GM19324 (cell line): ENCODE measurements at regions not wholly inside any gene's neighbourhood (a gene's known extent, or its start where the extent isn't known, plus 50 kb on each side); places are given as distances from the start of the nearest gene placed in this dataset.

ENCODE experiments used
- ATAC-seq: cut with Tn5 transposase; IDR thresholded peaks from one replicate; pipeline ENCODE4 v1.9.1; 2021; ENCODE audit warnings: mild to moderate bottlenecking, moderate library complexity; ENCODE audit not compliant: unreplicated experiment, low FRiP score

DNA sequence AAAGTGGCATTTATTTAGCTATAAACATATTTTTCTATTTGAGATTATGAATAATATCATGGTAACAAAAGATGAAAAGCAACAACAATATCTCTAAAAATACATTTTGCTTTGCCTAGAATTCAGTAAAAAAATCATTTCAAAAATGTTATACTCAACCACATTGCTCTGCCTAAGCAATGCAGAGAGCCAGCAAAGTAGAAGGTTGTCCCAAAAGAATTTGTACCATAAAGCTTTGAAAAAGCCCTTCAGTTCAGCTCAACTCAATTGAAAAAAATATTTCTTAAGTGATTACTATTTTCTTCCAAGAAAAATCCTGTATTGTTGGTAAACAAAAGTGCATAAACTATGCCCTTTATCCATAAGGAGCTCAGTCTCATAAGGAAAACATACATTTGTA lies 301.2 kb upstream of the ARSJ start:
- ATAC-seq: no peak

DNA sequence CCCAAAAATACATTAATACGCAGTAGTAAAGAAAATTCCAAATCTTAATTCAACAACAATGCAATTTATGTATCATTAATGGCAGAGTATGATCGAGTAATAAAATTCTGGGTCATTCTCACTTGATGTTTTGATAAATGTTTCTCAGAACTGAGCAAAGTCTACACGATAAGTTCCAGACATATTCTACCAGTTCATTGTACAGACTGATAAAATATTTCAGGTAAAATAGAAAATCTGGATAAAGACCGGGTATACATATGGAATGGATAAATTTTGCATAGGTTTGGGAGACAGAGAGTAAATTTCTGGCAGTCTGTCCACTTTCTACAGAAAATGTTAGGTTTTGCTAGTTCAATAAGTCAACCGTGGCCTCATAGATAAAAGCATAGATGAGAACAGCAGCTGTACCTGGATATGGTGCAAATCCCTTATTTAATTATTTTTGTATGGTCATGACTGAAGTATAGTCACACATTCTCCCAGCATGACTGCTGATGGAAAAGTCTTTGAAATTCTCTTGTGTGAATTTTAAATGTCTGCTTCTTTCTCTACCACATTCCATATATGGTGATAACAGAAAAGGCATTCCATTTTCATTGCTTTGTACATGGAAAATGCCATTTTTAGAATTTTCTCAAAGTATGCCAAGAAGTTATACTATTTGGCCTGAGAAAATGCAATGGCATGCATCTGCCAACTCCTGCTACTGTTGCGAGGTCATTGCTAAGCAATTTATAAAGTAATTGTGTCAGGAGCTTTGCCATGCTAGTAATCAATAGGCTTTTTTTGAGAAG lies 301.9 kb upstream of the ARSJ start:
- ATAC-seq: no peak

DNA sequence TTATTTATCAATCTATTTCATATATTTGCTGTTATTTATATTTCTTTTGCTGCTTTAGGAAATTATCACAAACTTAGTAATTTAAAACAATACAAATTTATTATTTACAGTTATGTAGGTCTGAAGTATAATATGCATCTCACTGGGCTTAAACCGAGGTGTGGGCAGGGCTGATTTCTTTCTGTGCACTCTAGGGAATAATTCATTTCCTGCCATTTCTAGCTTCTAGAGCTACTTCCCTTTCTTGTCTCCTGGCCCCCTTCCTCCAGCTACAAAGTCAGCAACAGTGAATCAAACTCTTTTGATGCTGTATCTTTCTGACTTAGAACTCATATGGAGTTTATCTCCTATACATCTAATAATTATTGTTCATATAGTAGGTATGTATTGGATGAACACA lies 303.5 kb upstream of the ARSJ start:
- peak; percentile 49 for ATAC-seq

DNA sequence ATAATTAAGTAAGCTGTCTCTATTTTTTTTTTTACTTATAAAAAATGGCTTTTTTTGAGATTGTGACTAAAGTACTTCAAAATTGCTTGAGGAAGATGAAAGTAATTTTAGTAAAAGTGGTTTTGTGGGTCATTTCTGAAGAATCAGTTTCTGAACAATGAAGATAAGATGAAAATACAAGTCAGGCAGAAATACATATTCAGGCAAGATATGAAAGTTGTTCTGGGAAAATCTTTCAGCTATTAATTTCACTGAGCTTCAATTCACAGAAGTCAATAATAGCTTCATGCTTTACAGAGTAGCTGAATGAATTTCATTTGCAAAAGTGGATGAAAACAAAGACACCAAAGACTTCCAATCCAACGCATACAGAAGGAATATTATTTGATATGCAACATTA lies 305.2 kb upstream of the ARSJ start:
- no peak for ATAC-seq

DNA sequence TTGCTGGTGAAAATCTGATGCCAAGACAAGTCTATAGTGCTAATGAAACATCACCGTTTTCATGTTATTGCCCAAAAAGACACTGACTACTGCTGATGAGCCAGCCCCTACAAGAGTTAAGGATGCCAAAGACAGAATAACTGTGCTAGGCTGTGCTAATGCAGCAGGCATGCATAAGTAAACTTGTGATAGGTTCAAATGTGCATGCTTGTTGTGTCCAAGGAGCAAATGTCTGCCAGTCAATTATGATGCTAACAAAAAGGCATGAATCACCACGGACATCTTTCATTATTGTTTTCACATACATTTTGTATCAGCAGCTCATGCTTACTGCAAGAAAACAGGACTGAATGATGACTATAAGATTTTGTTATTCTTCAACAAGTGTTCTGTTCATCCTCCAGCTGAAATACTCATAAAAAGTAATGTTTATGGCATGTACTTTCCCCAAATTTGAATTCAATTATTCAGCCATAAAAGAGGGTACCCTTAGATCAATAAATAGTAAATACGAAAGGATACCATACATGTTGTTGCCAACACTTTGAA lies 306.9 kb upstream of the ARSJ start:
- ATAC-seq: no peak

DNA sequence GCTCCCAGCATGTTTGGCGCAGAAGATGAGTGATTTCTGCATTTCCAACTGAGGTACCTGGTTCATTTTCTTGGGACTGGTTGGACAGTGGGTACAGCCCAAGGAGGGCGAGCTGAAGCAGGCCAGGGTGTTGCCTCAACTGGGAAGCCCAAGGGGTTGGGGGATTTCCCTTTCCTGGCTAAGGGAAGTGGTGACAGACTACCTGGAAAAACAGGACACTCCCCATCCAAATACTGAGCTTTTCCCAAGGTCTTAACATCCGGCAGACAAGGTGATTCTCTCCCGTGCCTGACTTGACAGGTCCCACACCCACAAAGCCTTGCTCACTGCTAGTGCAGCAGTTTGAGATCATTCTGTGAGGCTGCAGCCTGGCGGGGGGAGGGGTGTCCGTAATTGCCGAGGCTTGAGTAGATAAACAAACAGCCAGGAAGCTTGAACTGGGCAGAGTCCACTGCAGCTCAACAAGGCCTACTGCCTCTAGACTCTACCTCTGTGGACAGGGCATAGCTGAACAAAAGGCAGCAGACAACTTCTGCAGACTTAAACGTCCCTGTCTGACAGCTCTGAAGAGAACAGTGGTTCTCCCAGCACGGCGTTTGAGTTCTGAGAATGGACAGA lies 307.7 kb upstream of the ARSJ start:
- no peak for ATAC-seq

DNA sequence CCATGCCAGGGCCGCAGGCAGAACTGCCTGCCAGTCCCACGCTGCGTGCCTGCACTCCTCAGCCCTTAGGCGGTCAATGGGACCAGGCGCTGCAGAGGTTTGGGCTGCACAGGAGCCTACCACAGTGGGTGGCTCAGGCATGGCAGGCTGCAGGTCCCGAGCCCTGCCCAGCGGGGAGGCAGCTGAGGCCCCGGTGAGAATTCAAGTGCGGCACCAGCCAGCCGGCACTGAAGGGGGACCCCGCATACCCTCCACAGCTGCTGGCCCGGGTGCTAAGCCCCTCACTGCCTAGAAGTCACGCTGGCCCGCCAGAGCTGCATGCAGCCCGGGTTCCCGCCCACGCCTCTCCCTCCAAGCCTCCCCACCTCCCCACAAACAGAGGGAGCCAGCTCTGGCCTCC lies 302.5 kb upstream of the UGT8 start:
- no peak for ATAC-seq

DNA sequence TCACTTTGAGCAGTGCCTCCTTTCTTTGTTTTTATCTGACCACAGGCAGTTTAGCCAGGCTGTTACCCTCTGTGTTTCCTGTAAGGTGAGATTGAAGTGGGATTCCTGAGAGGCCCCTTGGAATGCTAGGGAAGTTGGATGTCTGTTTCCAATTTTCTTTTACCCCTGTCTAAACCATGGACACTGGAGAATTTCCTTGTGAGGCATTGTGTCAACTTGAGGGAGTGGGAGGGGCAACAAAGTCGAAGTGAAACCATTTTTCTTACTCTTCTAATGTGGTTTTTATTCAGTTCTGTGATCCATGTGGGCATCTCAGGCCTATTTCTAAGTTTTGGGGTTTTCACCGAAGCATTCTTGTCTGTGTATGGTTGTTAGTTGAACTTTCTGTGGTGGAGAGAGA lies 296.1 kb upstream of the UGT8 start:
- ATAC-seq: no peak

DNA sequence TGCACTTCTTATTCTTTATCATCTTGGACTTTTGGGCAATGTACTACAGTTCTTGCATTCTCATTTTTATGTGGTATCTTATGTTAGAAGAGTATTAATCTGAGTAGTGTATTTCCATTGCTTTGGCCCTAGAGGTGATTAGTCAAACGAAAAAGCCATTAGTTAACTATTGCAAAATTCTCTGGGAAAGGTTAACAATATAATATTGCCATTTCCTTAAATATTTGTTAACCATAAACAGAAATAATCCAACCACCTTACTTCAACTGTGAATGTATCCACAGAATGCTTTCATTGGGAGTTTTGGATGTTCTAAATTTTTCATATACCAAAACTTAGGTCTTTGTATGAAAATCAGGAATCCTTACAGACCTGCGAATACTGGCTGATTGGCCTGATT lies 294.6 kb upstream of the UGT8 start:
- ATAC-seq: no peak

DNA sequence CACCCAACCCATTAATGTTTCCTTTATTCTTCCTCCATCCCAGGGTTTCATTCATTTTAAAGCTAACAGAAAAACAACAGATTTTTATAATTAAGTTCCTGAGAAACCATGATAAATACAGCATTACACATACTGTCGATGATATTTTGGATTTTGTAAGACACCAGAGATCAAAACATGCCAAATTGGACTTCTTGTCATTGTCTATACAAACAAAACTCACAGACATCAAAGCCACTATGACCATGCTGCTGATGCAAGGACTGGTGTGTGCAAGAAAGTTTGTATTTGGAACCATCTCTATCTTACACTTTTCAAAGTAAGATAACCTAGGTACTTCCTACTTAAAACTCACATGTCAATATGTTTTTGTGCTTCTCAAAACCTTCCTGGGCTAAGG lies 294.0 kb upstream of the UGT8 start:
- ATAC-seq: no peak

DNA sequence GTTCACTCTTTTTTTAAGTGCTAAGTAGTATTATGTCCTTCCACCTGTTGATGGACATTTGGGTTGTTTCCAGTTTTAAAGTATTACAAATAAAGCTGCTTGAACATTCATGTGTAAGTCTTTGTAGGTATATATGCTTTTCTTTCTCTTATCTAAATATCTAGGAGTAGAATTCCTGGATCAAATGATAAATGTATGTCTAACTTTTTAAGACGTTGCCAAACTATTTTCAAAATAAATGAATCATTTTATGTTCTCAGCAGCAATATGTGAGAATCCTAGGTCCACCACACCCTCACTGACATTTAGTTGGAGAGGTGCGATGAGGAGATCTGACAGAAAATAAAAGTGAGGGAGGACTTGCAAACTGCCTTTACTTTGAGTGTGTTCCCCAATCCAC lies 291.7 kb upstream of the UGT8 start:
- ATAC-seq: no peak

DNA sequence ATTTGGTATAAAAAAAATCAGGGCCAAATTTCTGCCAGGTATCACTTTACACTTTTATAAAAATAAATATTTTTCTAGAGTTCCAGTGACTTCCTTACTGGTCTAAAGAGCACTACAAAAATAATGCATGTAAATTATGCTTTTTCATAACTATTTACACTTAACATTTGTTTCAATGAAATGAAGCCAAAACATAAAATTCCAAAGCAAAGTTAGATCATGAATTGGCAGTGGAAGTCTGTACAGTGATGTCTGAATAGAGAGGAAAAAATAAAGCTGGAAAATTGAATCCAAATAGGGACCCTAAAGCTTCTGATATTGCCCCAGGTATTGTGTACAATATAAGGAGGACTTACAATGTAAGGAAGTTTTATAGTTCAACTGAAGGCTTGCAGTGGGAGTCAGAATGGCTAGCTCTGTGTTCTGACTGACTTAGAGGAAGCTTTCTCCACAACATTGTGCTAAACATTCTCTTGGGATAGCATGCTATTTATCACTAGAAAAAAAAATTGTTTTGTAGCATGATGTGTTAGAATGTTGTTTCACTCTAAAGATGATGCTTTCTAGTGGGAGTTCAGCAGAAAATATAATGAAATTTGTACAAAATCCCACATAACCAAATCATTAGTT lies 288.2 kb upstream of the UGT8 start:
- ATAC-seq: no peak

DNA sequence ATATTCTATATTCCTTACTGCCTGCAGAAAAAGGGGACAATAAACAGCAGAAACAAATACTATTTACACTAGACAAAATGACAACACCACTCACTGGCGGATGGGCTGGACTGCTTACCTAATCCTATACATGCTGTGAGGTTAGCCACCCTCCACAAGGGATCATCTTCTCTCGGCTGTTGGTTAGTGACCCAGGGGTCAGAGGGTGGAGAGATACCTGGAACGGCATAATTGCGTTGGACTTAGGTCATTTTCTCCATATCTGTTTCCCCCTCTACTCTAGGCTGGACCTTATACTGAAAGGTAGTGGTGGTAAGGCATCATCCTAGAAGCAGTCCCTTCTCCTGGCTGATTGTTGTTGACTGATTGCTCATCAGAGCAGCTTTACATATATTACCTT lies 286.8 kb upstream of the UGT8 start:
- ATAC-seq: no peak

DNA sequence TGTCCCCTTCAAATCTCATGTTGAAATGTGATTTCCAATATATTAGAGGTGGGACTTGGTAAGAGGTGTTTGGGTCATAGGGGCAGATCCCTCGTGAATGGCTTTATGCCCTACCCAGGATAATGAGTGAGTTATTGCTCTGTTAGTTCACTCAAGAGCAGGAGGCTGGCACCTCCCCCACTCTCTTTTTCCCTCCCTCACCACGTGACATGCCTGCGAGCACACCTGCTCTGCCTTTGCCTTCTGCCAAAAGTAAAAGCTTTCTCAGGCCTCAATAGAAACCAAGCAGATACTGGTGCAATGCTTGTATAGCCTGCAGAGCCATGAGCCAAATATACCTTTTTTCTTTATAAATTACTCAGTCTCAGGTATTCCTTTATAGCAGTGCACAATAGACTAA lies 286.3 kb upstream of the UGT8 start:
- no peak for ATAC-seq

DNA sequence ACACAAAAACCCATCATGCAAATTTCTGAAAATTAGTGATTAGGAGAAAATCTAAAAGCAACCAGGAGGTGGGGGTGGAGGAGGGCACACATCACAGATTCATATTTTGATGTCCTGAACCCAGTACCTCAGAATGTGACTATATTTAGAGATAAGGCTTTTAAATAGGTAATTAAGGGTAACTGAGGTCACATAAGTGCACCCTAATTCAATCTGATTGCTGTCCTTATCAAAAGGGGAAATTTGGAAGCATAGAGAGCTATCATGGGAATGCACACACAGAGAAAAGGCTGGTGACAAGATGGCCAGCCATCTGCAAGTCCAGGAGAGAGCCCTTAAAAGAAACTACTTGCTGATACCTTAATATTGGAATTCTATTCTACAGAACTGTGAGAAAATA lies 281.8 kb upstream of the UGT8 start:
- no peak for ATAC-seq

DNA sequence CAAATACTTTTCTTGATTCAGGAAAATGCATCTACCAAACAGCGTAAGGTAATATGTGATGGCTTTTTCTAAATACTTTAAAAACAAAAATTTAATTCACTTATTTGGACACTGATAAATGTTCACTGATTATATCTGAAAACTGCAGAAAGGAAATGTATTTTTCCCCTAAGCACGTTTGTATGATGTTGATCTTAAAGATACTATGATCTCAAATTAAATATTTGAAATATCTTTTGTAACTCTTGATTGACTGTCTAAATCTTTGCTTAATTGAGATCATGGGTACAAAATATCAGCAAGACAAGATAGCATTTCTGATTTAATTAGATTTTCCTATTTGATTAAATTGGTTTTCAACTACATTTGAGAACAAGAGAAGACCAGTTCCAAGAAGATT lies 281.0 kb upstream of the UGT8 start:
- no peak for ATAC-seq

DNA sequence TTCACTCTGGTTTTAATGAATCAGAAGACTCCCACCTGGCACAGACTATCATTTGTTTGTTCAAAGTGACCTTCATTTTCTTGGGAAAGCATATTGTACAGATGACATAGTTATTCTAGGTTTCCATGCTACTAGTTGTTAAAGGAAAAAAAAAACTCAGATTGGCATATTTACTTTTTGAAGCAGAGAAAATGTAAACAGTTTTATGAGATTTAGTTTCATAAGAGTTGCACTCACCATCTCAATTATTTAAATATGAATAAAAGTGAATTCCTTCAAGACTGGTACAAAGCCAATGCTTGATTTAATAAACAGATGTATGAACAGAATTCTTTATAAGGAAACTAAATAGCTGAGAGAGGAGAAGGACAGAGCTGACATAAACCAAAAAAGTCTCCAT lies 280.3 kb upstream of the UGT8 start:
- no peak for ATAC-seq

DNA sequence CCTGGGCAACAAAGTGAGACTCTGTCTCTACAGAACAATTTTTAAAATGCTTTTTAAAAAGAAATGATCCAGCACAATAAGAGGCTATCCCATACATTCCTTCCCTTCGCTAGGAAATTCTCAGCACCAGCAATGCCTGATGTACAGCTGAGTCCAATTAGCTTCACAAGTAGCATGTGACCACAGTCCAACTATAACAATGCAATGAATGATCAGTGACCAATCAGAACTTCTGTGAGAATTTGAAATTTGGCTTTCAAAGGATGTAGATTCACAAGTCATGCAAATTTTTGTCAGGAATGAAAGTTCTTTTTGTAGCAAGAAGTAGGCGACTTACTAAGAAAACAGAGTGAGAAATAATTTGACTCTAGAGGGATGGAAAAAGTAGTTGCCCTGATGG lies 278.5 kb upstream of the UGT8 start:
- ATAC-seq: no peak

DNA sequence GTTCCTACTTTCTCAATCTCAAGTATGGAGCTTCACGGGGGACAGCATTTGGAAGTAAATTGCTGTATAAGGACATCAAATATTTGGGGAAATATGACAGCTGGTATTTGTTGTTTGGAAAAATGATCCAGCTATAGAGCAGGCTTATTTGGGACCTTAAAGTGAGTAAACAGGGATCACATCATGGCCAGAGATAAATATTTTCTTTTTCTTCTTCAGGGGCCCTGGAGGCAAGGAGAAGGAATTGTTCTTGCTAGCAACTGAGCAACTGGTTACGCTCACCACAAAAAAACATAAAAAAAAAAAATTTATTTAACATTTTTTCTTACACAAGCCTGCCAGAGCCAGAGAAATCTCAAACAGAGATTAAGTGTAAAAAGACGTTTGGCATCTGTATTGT lies 277.2 kb upstream of the UGT8 start:
- no peak for ATAC-seq

DNA sequence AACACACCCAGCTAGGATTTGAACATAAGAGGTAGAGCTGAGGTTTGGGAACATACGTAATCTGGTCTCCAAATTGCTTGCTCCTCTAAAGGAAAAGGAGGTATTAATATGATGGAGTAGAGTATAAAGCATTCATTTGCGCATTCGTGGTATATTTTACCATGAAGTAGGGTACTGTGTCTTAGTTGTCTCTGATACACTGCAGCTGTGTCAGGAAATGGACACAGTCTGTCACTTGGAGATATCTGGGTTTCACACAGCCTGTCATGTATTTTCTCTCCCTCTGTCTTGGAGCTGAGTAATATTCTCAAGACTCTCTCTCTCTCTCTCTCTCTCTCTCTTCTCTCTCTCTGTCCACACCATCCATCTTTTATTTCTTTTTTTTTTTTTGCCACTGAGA lies 274.8 kb upstream of the UGT8 start:
- no peak for ATAC-seq

DNA sequence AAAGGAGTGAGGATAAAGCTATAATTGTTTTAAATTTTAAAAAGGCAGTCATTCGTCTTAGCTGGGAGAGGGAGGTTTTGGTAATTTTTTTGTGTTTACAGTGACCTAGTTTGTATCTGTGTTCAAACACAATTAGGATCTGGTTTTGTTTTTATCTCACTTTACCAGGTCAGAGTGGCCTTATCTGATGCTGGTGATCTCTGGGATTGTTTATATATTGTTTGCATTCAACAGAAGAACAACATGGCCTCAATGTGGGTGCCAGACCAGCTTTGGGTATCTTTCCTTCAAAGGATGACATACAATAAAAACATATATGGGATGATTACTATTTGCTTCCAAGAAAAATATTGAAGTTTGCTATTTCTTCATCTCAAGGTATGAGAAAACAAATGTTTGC lies 272.2 kb upstream of the UGT8 start:
- ATAC-seq: no peak

DNA sequence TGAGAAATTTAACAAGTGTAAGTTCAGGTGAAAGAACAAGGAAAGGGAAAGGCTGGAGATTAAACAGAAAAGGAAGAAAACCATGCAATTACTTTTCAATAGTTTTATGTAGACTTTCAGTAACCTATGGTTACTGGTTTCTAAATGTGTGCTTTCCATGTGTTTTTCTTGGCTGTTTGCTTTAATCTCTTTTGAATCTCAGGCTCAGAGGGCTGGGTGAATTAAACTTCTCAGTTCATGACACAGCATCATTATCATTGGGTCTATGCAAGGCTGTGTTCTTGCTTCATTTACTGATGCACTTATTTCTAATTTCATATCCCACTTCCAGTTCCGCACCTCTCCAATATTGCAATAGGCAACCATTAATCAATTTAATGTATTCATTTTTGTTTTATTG lies 266.5 kb upstream of the UGT8 start:
- no peak for ATAC-seq
